Stimulated activated CD8-positive, alpha-beta memory T cell treated with anti-CD3 and anti-CD28 coated beads, Interleukin-4, amount 100 ng/mL, for 48 hours (primary cell): ENCODE measurements at regions not wholly inside any gene's neighbourhood (a gene's known extent, or its start where the extent isn't known, plus 50 kb on each side); places are given as distances from the start of the nearest gene placed in this dataset.
"Not testable (repeated sequence)": the region's sequence is repeated elsewhere in the genome, so short reads cannot be mapped to it uniquely, and the experiment has no call there.

Source experiments
- DNase-seq: peaks from one replicate; pipeline ENCODE4 v3.0.0-alpha.2; 2020

- no peak for DNase-seq
Measured at GRCh38 chr2:118604811-118605210, 242.6 kb downstream of the EN1 start.

GRCh38 chr2:118604371-118604770 lies 243.1 kb downstream of the EN1 start:
- no peak for DNase-seq

- DNase-seq, result no peak
Measured at GRCh38 chr2:118599141-118599540, 248.3 kb downstream of the EN1 start.

DNA sequence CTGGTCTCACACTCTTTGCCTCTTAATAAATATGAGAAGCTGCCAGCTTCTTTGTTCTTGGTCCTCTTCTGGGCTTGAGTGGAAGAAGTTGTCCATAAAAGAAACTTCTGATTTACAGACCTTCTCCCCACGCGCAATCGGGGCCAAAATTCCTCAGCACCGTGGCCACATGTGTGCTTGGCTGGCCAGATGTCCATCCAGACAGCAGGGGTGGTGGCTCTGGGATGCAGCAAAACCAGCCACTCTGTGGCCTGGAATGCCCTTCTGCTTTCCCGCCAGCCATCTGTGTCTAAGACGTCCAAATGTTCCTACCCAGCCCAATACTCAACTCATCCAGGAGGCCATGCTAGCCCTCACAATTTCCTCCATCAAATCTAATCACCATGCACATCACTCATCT lies 250.8 kb downstream of the EN1 start:
- no peak for DNase-seq

- DNase-seq, result no peak
Measured at GRCh38 chr2:118593257-118593656, 254.2 kb downstream of the EN1 start.

DNA sequence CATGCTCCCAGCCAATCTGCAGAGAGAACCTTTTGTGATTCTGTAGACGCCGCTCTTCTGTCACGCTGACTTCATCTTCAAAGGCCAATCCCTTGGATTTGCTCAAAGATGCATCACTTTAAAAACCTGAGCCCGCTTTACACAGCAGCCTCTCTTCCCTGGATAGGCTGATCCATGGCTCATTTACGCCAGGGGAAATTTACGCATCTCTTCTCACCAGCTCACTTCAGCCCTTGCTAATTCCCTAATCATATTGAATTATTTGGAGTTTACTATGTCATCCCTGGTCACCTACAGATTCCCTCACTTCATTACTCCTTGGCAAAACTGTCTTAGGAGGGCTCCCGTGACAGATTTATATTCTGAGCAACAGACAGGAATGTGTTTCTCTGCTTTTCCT lies 256.2 kb downstream of the EN1 start:
- no peak for DNase-seq

GRCh38 chr2:118589721-118590120 lies 257.7 kb downstream of the EN1 start:
- no peak for DNase-seq

DNA sequence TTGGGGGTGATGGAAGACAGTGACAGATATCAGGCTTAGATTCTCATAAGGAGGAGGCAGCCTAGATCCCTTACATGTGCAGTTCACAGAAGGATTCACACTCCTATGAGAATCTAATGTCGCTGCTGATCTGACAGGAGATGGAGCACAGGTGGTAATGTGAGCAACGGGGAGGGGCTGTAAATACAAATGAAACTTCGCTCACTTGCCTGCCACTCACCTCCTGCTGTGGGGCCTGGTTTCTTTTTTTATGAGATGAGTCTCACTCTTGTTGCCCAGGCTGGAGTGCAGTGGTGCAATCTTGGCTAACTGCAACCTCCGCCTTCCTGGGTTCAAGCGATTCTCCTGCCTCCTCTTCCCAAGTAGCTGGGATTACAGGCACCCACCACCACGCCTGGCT lies 258.6 kb downstream of the EN1 start:
- DNase-seq, result no peak

DNA sequence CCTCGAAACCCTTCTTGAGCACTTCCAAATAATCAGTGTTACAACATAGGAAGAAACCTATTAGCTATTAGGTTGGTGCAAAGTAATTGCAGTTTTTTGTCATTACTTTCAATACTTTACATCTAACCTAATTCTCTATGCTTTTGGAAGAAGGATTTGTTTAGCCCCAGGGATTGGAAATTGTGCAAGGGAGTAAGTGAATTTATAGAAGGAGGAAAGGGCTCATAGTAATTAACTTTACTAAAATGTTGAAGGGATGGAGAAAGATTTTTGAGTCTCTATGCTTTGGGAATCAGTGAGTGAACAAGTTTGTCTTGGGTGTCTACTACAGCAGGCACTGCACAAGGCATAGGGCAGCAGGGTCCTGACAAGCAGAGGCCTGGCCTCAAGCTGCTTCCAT lies 261.1 kb downstream of the EN1 start:
- no peak for DNase-seq

GRCh38 chr2:118584877-118585276 lies 262.6 kb downstream of the EN1 start:
- no peak for DNase-seq

GRCh38 chr2:118584062-118584749 lies 263.2 kb downstream of the EN1 start:
- DNase-seq, result no peak

DNA sequence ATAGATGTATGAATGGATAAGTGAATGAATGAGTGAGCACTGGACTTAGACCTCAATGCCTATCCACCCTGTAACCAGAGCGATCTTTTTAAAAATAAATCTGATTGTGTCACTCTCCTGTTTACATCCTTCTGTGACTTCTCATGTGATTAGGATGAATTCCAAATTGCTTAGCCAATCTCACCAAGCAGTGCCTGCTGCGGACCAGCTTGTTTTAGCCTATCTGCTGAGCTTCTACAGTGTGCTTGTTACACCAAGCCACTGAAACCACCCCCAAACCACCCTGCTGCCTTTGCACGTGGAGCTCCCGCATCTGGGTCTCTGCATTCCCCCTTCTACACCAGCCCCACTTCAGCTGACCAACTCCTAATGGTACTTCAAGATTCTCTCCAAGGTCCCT lies 265.4 kb downstream of the EN1 start:
- DNase-seq, result no peak

GRCh38 chr2:118580651-118581050 lies 266.8 kb downstream of the EN1 start:
- DNase-seq, result no peak

DNA sequence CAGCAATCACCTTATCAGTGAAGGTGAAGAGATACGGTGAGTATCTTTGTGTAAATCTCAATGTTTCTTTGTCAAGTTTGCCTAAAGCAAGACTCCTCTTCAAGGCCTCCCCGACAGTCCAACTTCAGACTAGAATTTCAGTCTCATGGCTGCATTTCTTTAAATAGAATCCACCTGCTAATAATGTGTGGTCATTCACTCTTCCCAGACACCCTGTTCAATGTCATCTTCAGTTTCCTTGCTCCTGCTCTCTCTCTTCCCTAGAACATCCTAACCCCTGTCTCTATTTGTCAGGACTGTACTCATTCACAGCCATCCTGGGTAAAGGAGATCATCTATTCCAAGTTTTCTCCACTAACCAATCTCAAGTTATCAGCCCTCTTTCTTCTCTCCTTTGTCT lies 267.3 kb downstream of the EN1 start:
- no peak for DNase-seq

- no peak for DNase-seq
Measured at GRCh38 chr2:118577202-118577601, 270.2 kb downstream of the EN1 start.

- DNase-seq, result no peak
Measured at GRCh38 chr2:118576109-118576855, 271.2 kb downstream of the EN1 start.

DNA sequence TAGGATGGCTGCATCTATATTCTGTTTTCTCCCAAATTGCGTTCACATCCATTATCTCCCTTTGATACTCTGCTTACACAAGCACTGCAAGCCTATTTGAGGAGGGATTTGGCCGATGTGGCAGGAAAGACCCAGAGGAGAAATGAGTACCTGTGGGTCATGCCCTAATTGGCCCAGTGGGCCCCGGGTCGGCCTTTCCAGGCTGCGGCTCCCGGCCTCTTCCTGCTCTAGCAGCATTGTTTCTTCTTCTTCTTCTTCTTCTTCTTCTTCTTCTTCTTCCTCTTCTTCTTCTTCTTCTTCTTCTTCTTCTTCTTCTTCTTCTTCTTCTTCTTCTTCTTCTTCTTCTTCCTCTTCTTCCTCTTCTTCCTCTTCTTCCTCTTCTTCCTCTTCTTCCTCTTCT lies 275.1 kb downstream of the EN1 start:
- not testable (repeated sequence) for DNase-seq

DNA sequence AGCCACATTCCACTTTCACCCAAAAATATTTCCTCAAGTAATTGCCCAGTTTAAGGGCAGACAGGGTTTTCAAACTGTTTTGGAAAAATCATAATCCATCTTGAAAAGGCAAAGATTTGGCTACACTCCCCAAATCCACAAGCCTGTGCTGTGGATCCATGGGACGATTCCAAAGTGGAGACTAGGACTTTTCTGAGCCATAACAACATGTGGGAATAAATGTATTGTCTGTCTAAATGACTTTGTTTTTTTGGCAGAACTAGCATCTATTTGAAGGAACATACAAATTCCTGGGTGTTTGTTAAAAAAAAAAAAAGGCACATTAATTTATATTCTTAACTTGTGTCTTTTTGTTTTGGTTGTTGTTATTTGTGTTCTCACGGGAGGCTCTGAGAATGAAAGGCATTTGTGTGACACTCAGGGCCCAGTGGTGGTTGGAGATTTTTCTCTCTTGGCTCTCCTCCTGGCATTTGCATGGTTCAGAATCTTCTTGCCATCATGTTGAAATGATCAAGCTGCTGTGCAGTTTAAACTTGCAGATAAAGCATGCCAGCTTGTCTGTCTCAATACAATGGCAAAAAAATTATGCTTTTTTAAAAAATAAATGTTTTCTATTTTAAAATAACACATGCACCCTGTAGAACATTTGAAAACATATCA lies 277.4 kb downstream of the EN1 start:
- DNase-seq, result no peak

DNA sequence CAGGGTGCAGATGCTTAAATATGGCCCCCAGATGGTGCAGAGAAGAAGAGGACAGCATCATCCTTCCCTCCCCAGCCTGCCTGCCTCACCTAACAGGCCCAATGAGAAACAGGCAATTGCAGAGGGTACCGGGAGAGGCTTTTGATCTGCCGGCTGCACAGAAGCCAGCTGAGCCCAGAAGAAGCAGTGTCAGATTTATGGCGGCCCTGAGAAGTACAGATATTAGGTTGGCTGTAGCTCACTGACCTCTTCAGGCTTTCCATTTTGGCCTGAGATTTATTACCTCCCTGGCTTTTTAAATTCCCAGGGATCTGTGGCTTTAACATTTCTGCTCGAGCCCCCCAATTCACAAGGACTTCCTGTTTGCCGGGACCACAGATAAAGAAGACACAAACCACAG lies 278.7 kb downstream of the EN1 start:
- DNase-seq, result no peak

DNA sequence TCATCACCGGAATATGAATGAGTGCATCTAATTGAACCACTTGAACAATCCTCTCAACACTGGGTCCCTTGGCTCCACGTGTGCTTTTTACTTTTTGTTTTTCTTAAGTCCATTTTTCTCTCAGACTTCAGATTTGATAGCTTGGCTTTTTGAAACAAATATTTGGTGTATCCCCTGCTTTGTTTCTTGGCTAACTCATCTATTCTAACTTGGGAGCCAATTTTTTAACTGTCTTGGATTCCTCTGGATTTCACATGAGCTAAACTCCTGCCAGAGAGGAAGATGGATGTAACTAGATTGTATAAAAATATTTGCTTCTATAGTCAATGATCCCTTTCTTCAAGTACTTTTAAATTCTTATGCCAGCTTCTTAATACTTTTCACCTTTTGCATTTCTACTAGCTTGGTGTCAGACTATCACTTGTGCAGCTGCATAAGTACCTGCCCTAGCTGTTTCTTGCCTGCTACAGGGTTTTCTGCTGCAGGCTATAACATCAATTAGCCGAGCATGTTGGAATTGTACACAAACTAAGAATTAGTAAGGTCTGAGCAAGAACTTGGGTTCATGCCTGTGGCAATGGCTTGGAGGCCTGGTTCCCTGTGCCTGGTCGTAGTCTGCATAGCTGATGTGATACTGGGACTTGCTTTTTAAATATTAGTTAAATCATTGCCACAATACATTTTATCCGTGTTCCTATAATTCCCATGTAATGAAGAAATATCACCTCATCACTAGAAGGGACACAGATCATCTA lies 281.5 kb downstream of the EN1 start:
- no peak for DNase-seq

GRCh38 chr2:118565301-118565700 lies 282.1 kb downstream of the EN1 start:
- DNase-seq, result no peak

DNA sequence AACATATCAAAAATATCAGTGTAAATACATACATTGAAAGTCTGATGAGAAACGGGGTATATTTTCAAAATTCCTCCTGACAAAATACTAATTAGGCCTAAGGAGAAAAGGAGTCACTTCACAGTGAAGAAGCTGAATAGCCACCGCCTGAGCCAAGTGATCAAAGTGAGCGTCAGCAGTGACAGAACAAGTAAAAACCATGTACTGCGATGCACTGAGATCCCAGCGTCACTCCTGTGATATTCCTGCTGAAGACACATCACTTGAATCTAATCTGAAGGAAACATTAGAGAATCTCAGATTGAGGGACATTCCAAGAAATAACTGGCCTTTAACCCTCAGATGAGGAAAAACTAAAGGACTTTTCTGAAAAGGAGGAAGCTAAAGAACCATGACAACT lies 285.3 kb downstream of the EN1 start:
- no peak for DNase-seq

GRCh38 chr2:118558846-118559245 lies 288.6 kb downstream of the EN1 start:
- DNase-seq, result no peak

DNA sequence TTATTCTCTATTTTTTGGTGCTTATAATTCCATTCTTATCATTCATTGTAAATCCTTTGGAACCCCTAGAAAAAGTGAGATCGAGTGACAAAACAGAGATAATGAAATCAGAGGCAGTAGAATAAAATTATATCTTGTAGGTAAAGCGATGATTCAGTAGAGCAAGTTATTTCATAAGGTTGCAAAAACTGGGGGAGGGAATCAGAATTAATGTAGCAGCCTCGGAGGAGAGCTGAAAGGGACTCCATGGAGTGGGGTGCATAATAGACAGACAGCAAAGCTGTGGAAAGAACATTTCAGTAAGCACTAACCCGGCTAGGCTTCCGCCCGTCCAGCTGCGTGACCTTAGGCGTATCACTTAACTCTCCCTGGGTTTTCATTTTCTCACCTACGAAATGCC lies 289.7 kb downstream of the EN1 start:
- DNase-seq, result no peak
